ENCODE measurements at regions not wholly inside any gene's neighbourhood (a gene's known extent, or its start where the extent isn't known, plus 50 kb on each side); places are given as distances from the start of the nearest gene placed in this dataset.

GRCh38 chrX:1026263-1027015 is 186.0 kb downstream of the CRLF2 start:
- Histone ChIP-seq H3K79me2 (replicated peaks; ENCODE audit: insufficient read depth) (no peaks in the 10 kb centered on the region), H3K36me3 (ENCODE audit: insufficient read depth) (no peaks in the 10 kb centered on the region), H3K4me2 (no peak overlapping the region), H3K4me3 (no peak overlapping the region), H2AFZ (no peak overlapping the region), H3F3A (replicated peaks; ENCODE audit: low read depth) (no peaks in the 10 kb centered on the region), H3K9me2 (ENCODE audit: insufficient read depth) (no peaks in the 10 kb centered on the region), H3K27ac (ENCODE audit: low read depth) (no peak overlapping the region), H3K4me1 (ENCODE audit: insufficient read depth) (no peaks in the 10 kb centered on the region), H3K27me3 (ENCODE audit: insufficient read depth) (no peaks in the 10 kb centered on the region), H4K20me1 (replicated peaks; ENCODE audit: insufficient read depth) (no peaks in the 10 kb centered on the region)
- Mint-ChIP-seq H3K27ac (no peak overlapping the region), H3K4me3 (no peak overlapping the region), H3K4me1 (no peaks in the 10 kb centered on the region), H3K9me3 (peaks cover 64% of the 10 kb centered on the region), H3K36me3 (ENCODE audit: low read depth) (peaks cover 41% of the 10 kb centered on the region), H3K27me3 (ENCODE audit: insufficient read depth, low read depth, poor library complexity) (peaks cover 2% of the 10 kb centered on the region)
- TF ChIP-seq ZNF462 (CRISPR knock-in tag; IDR thresholded peaks at IDR 0.05) = no peak
- TF ChIP-seq POLR2AphosphoS5 (IDR thresholded peaks at IDR 0.05; ENCODE audit: low read depth) = no peak
- no peak for TF ChIP-seq JUNB (IDR thresholded peaks at IDR 0.05; ENCODE audit: unreplicated experiment)
- TF ChIP-seq REST (IDR thresholded peaks at IDR 0.05; ENCODE audit: unreplicated experiment) = no peak
- TF ChIP-seq CREB1 (CRISPR knock-in tag; IDR thresholded peaks at IDR 0.05; ENCODE audit: low read depth) = no peak
- no peak for TF ChIP-seq ETS1 (IDR thresholded peaks at IDR 0.05)
- ATAC-seq = no peak
- no peak for DNase-seq (ENCODE audit: low spot score)

Data from GM23338 (cell line).